Endodermal cell (in vitro differentiated cells): ENCODE measurements at regions not wholly inside any gene's neighbourhood (a gene's known extent, or its start where the extent isn't known, plus 50 kb on each side); places are given as distances from the start of the nearest gene placed in this dataset.

Source experiments
- DNase-seq: peaks from one replicate; pipeline ENCODE4 v3.0.0-alpha.2; 2017
- H3K27ac ChIP-seq: 2 replicates; pipeline ENCODE4 v1.5.1; 2013; ENCODE audit warnings: mild to moderate bottlenecking, low read depth, low read length, moderate library complexity
- H3K27me3 ChIP-seq: 2 replicates; pipeline ENCODE4 v1.6.1; 2013; ENCODE audit warnings: mild to moderate bottlenecking, low read length, moderate library complexity; ENCODE audit not compliant: insufficient read depth, control insufficient read depth, poor library complexity, severe bottlenecking
- H3K36me3 ChIP-seq: 2 replicates; pipeline ENCODE4 v1.7.0; 2013; ENCODE audit warnings: mild to moderate bottlenecking, low read length, moderate library complexity; ENCODE audit not compliant: control insufficient read depth, insufficient read depth
- H3K4me1 ChIP-seq: one replicate; pipeline ENCODE4 v1.7.0; 2013; ENCODE audit warnings: low read length; ENCODE audit not compliant: control insufficient read depth, insufficient read depth
- H3K4me3 ChIP-seq: 2 replicates; pipeline ENCODE4 v1.5.1; 2013; ENCODE audit warnings: mild to moderate bottlenecking, low read length, moderate library complexity
- H3K9ac ChIP-seq: 2 replicates; pipeline ENCODE4 v1.6.1; 2013; ENCODE audit warnings: mild to moderate bottlenecking, low read length, moderate library complexity; ENCODE audit not compliant: poor library complexity, severe bottlenecking; ENCODE audit errors: extremely low read depth
- H3K9me3 ChIP-seq: 2 replicates; pipeline ENCODE4 v1.6.1; 2013; ENCODE audit warnings: mild to moderate bottlenecking, low read length, moderate library complexity; ENCODE audit not compliant: control insufficient read depth
- H3K27ac Mint-ChIP-seq: 2 replicates; pipeline ENCODE4 v1.8.0; 2020; ENCODE audit warnings: mixed read lengths
- H3K27me3 Mint-ChIP-seq: 2 replicates; pipeline ENCODE4 v1.8.0; 2021; ENCODE audit warnings: mild to moderate bottlenecking, mixed read lengths; ENCODE audit not compliant: insufficient read depth
- H3K36me3 Mint-ChIP-seq: 2 replicates; pipeline ENCODE4 v1.8.0; 2020; ENCODE audit warnings: low read depth, mixed read lengths
- H3K4me1 Mint-ChIP-seq: 2 replicates; pipeline ENCODE4 v1.8.0; 2020; ENCODE audit warnings: mixed read lengths
- H3K4me3 Mint-ChIP-seq: 2 replicates; pipeline ENCODE4 v1.8.0; 2020; ENCODE audit warnings: mild to moderate bottlenecking, moderate library complexity, mixed read lengths
- H3K9me3 Mint-ChIP-seq: 2 replicates; pipeline ENCODE4 v1.8.0; 2020; ENCODE audit warnings: mild to moderate bottlenecking, mixed read lengths
- CTCF ChIP-seq: fragments of 200-600 bp; sonication (generic); conservative IDR thresholded peaks from 2 replicates; pipeline ENCODE4 v1.5.0; 2021; ENCODE audit warnings: antibody characterized with exemption, mild to moderate bottlenecking
- WGBS, 2 experiments: methylation state at CpG; one replicate each; pipeline versions ENCODE4 v1.1.5 to v1.1.7; 2013; ENCODE audit warnings: missing lambda C conversion rate in 2 of 2, mixed read lengths in 1 of 2; ENCODE audit not compliant: insufficient coverage in 1 of 2, insufficient read length in 1 of 2; 5-methylcytosine and 5-hydroxymethylcytosine counted together

DNA sequence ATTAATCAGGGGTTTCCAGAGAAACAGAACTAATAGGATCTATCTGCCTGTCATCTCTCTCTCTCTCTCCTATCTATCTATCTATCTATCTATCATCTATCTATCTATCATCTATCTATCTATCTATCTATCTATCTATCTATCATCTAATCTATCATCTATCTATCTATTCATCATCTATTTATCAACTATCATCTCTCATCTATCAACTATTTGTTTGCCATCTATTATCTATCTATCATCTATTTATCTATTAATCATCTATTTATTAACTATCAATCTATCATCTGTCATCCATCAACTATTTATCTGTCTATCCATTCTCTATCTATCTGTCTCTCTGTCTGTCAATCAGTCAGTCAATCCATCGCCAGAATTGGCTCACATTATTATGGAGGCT lies 70.0 kb upstream of the MRPS6 start:
- no peak overlapping the region for H3K27ac Mint-ChIP-seq
- H3K27me3 ChIP-seq, result no peaks in the 10 kb centered on the region
- no peaks in the 10 kb centered on the region for H3K36me3 ChIP-seq
- H3K9ac ChIP-seq, result no peak overlapping the region
- peaks cover 5% of the 10 kb centered on the region for H3K4me1 Mint-ChIP-seq
- no peak for DNase-seq
- no peak for TF ChIP-seq CTCF
- no peaks in the 10 kb centered on the region for H3K9me3 ChIP-seq
- H3K4me1 ChIP-seq, result peaks cover 5% of the 10 kb centered on the region
- no peak overlapping the region for H3K4me3 ChIP-seq
- no peaks in the 10 kb centered on the region for H3K36me3 Mint-ChIP-seq
- WGBS, 2 experiments, result 88% methylated on average over 1 of the region's 1 CpG; no CpG with 5 or more reads in 1 of the 2 experiments
- H3K4me3 Mint-ChIP-seq, result no peak overlapping the region
- peaks cover 1% of the 10 kb centered on the region for H3K27me3 Mint-ChIP-seq
- H3K9me3 Mint-ChIP-seq, result peaks cover 3% of the 10 kb centered on the region
- H3K27ac ChIP-seq, result no peak overlapping the region

- DNase-seq, result no peak
- H3K4me1 Mint-ChIP-seq, result peaks cover 5% of the 10 kb centered on the region
- H3K9me3 ChIP-seq, result peaks cover 10% of the 10 kb centered on the region
- H3K9me3 Mint-ChIP-seq, result peaks cover 4% of the 10 kb centered on the region
- no peak overlapping the region for H3K27ac ChIP-seq
- peaks cover 4% of the 10 kb centered on the region for H3K27me3 Mint-ChIP-seq
- H3K4me1 ChIP-seq, result peaks cover 5% of the 10 kb centered on the region
- H3K27ac Mint-ChIP-seq, result no peak overlapping the region
- H3K4me3 Mint-ChIP-seq, result no peak overlapping the region
- H3K27me3 ChIP-seq, result no peaks in the 10 kb centered on the region
- H3K36me3 Mint-ChIP-seq, result no peaks in the 10 kb centered on the region
- WGBS, 2 experiments, result 89 to 100% methylated on average over 1 to 4 of the region's 4 CpGs
- no peak overlapping the region for H3K9ac ChIP-seq
- no peaks in the 10 kb centered on the region for H3K36me3 ChIP-seq
- H3K4me3 ChIP-seq, result no peak overlapping the region
- no peak for TF ChIP-seq CTCF
Measured at GRCh38 chr21:34000375-34000774, 73.0 kb upstream of the MRPS6 start.

DNA sequence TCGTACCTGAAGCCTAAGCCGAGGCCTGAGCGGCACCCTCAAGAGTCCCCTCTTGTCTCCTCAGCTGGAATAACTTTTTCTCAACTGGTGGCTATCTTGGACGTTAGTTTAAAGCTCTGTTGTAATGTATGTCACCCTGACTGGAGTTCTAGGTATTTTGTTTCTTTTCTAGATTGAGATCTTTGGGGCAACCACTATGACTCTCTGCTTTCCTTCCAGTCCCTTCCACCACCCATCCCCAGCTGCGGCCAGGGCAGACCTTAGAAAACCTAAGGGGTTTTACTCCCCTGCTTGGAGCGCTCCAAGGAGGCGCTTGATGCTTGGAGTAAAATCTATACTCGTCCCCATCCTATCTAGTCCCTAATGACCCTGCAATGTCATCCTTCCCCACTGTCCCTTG lies 74.6 kb upstream of the MRPS6 start:
- no peaks in the 10 kb centered on the region for H3K27me3 ChIP-seq
- WGBS, 2 experiments, result 95 to 96% methylated on average over 5 to 8 of the region's 8 CpGs
- Mint-ChIP-seq H3K4me3 (no peak overlapping the region), H3K27me3 (peaks cover 4% of the 10 kb centered on the region), H3K27ac (no peak overlapping the region), H3K36me3 (no peaks in the 10 kb centered on the region), H3K9me3 (peaks cover 4% of the 10 kb centered on the region), H3K4me1 (peaks cover 7% of the 10 kb centered on the region)
- peaks cover 5% of the 10 kb centered on the region for H3K4me1 ChIP-seq
- H3K4me3 ChIP-seq, result no peak overlapping the region
- DNase-seq, result no peak
- no peak overlapping the region for H3K27ac ChIP-seq
- H3K9ac ChIP-seq, result no peak overlapping the region
- H3K9me3 ChIP-seq, result peaks cover 10% of the 10 kb centered on the region
- TF ChIP-seq CTCF, result no peak
- H3K36me3 ChIP-seq, result no peaks in the 10 kb centered on the region
